NB4 (cell line): ENCODE measurements at regions not wholly inside any gene's neighbourhood (a gene's known extent, or its start where the extent isn't known, plus 50 kb on each side); places are given as distances from the start of the nearest gene placed in this dataset.

Experiments used
- DNase-seq: peaks from one replicate; pipeline ENCODE4 v3.0.0; 2010; ENCODE audit warnings: low read depth
- H3K4me3 ChIP-seq: one replicate; pipeline ENCODE4 v1.5.1; 2011; ENCODE audit warnings: mild to moderate bottlenecking, low read depth, low read length, moderate library complexity
- MYC ChIP-seq: IDR thresholded peaks from 2 replicates; pipeline ENCODE4 v1.6.1; 2011; ENCODE audit warnings: low read depth, low read length
- POLR2A ChIP-seq: IDR thresholded peaks from 2 replicates; pipeline ENCODE4 v1.6.1; 2011; ENCODE audit warnings: mild to moderate bottlenecking; ENCODE audit not compliant: insufficient read length; ENCODE audit errors: extremely low read depth
- TF ChIP-seq, protein P1 (sequence below): IDR thresholded peaks from 2 replicates; pipeline ENCODE4 v1.6.1; 2011; ENCODE audit warnings: low read depth, low read length
- TF ChIP-seq, protein P2 (sequence below): IDR thresholded peaks from one replicate; pipeline ENCODE4 v1.5.1; 2012; ENCODE audit warnings: low read depth, low read length

DNA sequence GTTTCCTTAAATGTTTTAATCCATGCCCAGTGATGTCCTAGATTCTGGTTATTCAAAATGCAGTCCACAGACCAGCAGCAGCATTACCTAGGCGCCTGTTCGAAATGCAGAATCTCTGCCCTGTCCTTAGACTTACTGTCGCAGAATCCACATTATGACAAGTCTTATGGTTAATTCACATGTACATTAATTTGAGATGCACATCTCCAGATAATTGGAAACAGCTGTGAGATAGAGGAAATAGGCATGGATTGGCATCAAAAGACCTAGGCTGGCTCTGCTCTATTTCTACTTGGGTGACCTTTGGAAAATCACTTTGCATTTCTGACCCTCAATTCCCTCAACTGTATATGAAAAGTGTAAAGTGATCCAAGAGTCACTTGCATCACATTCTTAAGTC lies 700.7 kb downstream of the DIAPH3 start:
- TF ChIP-seq MYC (no peak), POLR2A (no peak)
- TF ChIP-seq, protein P1, sequence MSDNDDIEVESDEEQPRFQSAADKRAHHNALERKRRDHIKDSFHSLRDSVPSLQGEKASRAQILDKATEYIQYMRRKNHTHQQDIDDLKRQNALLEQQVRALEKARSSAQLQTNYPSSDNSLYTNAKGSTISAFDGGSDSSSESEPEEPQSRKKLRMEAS: no peak
- TF ChIP-seq, protein P2, sequence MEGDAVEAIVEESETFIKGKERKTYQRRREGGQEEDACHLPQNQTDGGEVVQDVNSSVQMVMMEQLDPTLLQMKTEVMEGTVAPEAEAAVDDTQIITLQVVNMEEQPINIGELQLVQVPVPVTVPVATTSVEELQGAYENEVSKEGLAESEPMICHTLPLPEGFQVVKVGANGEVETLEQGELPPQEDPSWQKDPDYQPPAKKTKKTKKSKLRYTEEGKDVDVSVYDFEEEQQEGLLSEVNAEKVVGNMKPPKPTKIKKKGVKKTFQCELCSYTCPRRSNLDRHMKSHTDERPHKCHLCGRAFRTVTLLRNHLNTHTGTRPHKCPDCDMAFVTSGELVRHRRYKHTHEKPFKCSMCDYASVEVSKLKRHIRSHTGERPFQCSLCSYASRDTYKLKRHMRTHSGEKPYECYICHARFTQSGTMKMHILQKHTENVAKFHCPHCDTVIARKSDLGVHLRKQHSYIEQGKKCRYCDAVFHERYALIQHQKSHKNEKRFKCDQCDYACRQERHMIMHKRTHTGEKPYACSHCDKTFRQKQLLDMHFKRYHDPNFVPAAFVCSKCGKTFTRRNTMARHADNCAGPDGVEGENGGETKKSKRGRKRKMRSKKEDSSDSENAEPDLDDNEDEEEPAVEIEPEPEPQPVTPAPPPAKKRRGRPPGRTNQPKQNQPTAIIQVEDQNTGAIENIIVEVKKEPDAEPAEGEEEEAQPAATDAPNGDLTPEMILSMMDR: no peak
- DNase-seq: no peak

DNA sequence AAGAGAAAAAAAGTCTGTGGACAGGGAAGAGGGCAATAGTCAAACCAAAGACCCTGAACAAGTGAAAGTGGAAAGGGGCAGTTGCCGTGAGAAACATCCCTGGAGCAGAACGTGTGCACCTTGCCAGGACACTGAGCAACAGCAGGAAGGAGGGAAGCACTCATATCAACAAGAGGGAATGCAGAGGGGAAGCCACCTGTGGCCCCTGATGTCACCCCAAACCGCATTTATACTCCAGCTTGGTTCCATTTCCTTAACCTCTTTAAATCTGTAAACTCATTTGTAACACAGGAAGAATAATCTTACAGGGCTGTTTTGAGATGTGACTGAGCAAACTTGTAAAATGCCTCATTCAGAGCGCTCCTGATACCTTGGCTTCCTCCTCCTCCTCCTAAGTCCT lies 698.8 kb downstream of the DIAPH3 start:
- DNase-seq: no peak
- H3K4me3 ChIP-seq: no peak overlapping the region
- TF ChIP-seq MYC (no peak), POLR2A (no peak)
- TF ChIP-seq, protein P2: no peak
- TF ChIP-seq, protein P1: no peak

More for the DNA sequence above, 700.7 kb downstream of the DIAPH3 start:
- no peak overlapping the region for H3K4me3 ChIP-seq

DNA sequence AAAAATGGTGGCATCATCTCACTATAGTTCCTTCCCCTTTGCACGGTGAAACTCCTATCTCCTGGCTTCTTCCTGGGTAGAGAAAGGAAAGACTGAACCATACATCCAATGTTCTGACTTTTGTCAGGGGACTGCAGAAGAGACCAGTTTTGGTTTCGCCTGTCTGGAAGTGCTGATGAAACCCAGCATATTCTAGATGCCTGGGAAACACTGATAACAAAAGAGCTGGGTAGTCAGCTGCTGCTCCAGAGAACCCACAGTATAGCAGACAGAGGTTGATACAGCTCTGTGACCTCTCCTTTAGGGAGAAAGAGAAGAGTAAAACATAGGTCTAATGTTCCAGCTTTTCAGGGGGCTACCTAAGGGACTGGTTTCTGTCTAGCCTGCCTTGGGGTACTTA lies 695.3 kb downstream of the DIAPH3 start:
- TF ChIP-seq, protein P1: no peak
- no peak for TF ChIP-seq POLR2A
- TF ChIP-seq, protein P2: no peak
- no peak for TF ChIP-seq MYC
- no peak overlapping the region for H3K4me3 ChIP-seq
- no peak for DNase-seq

DNA sequence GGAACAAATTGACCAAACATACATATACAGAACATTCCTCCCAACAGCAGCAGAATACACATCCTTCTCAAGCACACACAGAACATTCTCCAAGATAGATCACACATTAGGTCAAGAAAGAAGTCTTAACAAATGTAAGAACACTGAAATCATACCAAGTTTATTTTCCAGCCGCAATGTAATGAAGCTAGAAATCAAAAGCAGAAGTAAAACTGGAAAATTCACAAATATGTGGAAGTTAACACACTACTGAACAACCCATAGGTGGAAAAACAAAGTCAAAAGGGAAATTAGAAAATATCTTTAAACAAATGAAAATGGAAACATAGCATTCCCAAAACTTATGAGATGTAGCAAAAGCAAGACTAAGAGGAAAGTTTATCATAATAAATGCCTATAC lies 692.6 kb downstream of the DIAPH3 start:
- TF ChIP-seq POLR2A (no peak), MYC (no peak)
- TF ChIP-seq, protein P2: no peak
- TF ChIP-seq, protein P1: no peak
- no peak overlapping the region for H3K4me3 ChIP-seq
- no peak for DNase-seq

DNA sequence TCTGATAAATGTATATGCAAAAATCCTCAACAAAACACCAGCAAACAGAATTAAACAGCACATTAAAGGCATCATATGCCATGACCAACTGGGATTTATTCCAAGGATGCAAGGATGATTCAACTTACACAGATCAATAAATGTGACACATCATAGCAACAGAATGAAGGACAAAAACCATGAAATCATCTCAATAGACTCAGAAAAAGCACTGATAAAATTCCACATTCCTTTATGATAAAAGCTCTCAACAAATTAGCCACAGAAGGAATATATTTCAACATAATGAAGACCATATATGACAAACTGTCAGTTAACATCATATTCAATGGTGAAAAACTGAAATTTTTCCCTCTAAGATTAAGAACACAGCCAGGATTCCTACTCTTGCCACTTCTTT lies 691.6 kb downstream of the DIAPH3 start:
- TF ChIP-seq, protein P2: no peak
- no peak for TF ChIP-seq MYC
- TF ChIP-seq, protein P1: no peak
- no peak for TF ChIP-seq POLR2A
- DNase-seq: no peak
- no peak overlapping the region for H3K4me3 ChIP-seq

DNA sequence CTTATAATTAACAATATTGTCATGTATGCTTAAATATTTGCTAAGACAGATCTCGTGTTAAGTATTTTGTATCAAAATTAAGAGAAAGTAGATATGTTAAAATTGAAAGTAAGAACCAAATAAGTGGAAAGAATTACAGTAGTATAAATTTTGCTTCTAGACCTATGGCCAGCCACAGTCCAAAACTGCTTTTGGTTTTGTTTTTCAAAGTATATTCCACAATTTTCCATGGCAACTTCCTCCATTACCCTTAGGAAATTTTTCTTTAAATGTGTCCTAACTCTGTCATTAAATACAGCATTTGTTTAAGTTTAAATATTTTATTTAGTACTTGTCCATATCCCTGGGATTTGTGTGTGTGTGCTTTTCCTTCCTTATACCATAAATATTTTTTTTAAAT lies 689.0 kb downstream of the DIAPH3 start:
- no peak for DNase-seq
- H3K4me3 ChIP-seq: no peak overlapping the region
- TF ChIP-seq, protein P2: no peak
